NCI-H2227 (cell line): ENCODE measurements at regions not wholly inside any gene's neighbourhood (a gene's known extent, or its start where the extent isn't known, plus 50 kb on each side); places are given as distances from the start of the nearest gene placed in this dataset.

ENCODE experiments used
- DNase-seq: peaks from one replicate; lab custom pipeline; 2025; ENCODE audit not compliant: unreplicated experiment; lab: John Stamatoyannopoulos, UW

GRCh38 chr1:14128096-14128495 lies 428.1 kb downstream of the PRDM2 start:
- DNase-seq = no peak

DNA sequence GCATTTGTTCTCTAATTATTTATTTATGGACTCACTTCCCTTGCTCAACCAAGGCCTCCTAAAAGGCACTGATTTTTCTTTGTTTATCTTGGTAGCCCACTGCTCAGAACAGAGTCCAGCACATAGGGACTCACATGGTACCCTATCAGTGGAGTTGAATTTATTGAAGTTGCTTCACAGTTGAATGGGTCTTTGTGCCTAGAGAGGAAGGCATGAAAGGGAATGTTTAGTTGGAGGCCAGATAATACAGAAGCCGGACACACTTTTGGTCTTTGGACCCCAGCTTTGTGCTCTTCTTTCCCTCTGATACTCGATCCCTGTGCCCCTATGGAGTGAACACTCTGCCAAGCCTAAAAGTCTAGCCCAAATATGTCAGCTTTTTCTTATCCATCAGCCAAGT lies 429.0 kb downstream of the PRDM2 start:
- no peak for DNase-seq

DNA sequence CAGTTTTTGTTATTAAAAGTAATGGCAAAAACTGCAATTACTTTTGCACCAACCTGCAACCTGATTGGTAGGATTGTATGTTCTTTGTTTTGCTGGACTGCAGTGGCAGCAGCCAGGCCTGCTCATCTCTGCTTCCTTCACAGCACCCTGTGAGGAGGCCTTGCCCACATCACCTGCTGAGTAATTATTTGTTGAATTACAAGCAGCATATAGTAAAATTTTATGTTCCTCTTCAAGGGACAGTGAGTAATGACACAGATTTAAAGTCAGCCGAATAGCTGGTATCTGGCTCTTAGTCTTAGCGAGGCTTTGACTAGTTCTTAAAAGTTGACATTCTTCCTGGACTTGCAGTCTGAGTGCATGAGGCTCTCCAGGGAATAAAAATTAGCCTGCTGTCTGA lies 435.1 kb downstream of the PRDM2 start:
- no peak for DNase-seq

DNA sequence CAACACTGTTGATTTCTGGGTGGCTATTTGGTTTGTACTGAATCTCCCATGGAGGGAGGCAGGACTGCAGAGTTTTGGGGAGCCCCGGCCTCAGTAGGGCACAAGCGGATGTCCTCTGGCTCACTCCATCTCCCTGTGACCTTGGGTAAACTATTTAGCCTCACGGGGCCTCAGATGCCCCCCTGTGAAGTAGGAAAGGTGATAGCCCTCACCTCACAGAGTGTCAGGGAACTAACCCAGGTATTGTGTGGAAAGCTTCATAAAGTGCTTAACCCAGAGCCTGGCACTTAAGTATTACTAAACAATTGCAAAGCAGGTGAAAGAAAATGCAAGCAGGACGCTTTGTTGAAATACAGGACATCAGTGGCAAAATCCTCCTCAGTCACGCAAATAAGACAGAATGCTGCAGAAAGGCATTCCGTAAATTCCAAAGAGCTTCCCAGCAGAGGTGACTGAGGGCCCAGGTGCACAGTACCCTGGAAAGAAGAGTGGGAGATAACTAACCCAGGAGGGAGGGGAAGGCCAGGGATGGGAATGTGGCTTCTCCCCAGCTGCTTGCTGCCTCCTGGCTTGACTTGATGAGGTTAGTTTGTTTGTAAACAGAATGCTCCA lies 436.3 kb downstream of the PRDM2 start:
- DNase-seq = no peak

GRCh38 chr1:14136881-14137280 lies 436.9 kb downstream of the PRDM2 start:
- no peak for DNase-seq

DNA sequence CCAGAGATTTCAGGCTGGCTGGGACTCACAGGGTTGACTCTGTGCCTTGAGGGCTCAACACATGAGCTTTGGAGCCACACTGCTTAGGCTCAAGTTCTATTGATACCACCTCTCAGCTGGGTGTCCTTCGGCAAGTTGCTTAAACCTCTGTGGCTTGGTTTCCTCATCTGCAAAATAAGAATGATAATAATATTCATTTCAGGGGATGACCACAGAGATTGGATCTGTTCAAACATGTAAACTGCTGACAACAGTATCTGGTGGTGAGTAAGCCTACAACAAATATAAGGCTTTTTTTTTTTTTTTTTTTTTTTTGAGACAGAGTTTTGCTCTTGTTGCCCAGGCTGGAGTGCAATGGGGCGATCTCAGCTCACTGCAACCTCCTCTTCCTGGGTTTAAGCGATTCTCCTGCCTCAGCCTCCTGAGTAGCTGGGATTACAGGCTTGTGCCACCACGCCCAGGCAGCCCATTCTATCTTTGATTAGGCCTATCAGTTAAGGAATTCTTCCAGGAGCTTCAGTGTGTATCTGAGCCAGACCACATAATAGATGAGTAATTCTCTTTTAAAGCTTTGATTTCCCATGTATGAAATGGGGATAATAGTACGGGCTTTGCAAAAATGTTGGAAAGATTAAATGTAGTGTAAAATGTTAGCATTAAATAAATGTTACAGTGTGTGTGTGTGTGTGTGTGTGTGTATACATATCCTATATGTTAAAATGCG lies 437.6 kb downstream of the PRDM2 start:
- no peak for DNase-seq

GRCh38 chr1:14138135-14138506 lies 438.1 kb downstream of the PRDM2 start:
- DNase-seq = no peak

GRCh38 chr1:14138687-14139086 lies 438.7 kb downstream of the PRDM2 start:
- DNase-seq = no peak

DNA sequence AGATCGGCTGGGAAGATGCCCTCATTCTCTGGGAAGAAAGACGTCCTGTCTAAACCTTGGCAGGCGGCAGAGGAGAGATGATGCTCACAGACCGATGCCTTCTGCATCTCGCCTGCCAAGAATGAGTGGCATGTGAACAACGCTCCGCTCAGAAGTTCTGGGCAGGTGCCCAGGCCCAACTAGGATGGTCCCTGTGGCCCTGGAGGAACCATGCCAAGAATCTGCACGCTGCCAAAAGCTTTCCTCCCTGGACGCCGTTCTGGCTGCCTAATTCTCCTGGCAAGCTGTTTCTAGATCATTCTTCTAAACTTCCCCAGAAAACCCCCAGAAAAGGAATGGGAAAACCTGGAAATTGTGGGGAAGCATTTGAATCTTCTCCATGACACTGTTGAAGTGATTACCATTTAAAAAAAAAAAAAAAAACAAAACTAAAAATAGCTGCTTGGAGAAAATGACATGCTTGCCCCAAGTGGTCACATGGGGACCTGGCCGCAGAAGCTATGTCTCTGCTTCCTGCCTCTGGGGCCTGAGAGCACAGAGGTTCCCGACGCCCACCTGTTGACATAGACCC lies 440.9 kb downstream of the PRDM2 start:
- DNase-seq = no peak

DNA sequence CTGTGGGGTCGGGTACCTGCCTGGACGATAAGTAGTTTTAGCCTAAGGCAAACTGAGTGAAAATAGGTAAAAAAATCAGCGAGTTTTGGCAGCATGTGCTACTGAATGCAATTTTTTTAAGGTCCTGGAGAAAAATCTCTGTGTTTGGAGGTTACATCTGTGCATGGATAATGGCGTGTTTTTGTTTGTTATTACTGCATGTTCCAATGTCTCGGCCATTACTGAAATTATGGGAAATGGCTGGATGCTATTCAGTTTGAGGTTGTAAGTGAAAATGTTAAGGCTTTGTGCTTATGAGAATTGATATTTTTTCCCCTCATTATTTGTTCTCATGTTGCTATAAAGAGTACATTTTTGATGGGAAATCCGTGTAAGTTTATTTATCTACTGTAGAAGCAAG lies 441.7 kb downstream of the PRDM2 start:
- DNase-seq = no peak

GRCh38 chr1:14142397-14143100 lies 442.6 kb downstream of the PRDM2 start:
- peak; percentile 78 for DNase-seq

DNA sequence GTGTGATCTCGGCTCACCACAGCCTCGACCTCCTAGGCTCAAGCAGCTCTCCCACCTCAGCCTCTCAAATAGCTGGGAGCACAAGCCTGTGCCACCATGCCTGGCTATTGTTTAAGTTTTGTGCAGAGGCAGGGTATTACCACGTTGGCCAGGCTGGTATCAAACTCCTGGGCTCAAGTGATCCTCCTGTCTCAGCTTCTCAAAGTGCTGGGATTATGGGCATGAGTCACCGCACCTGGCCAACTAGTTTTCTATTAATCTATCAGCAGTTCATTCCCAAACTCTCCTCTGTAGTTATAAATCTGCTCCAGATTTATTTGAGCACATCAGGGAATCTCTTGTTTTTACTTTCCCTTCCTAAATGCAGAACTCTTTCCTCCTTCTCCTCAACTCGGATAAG lies 443.8 kb downstream of the PRDM2 start:
- DNase-seq = no peak

- DNase-seq = no peak
Measured at GRCh38 chr1:14148526-14148925, 448.5 kb downstream of the PRDM2 start.

- no peak for DNase-seq
Measured at GRCh38 chr1:14149431-14149830, 449.1 kb upstream of the KAZN start.

DNA sequence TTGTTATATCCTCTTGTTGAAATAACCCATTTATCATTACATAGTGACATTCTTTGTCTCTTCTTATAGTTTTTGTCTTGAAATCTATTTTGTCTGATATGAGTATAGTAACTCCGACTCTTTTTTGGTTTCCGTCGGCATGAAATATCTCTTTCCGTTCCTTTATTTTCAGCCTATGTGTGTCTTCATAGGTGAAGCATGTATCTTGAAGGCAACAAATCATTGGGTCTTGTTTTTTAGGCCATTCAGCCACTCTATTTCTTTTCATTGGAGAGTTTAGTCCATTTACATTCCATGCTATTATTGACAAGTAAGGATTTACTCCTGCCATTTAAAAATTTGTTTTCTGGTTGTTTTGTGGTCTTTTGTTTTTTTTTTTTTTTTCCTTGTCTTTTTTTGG lies 441.9 kb upstream of the KAZN start:
- DNase-seq = no peak

DNA sequence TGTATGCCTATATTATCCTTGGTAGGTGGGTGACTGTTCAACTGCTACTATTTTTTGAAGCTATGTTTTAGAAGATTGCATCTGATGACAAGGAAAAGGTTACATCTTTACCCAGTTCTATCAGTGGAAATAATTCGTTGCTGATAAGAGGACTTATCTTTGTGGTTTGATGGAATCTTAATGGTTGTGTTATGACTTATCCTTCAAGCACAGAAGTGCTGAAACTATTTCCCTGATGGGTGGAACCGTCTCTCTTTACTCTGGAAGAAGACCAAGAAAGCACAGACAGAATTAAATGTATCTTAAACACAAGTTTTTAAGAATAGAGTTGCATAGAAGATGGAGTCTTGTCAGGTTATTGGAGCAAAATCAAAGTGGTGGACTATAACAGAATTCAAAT lies 437.7 kb upstream of the KAZN start:
- DNase-seq = no peak

- no peak for DNase-seq
Measured at GRCh38 chr1:14163246-14163645, 435.2 kb upstream of the KAZN start.

- no peak for DNase-seq
Measured at GRCh38 chr1:14165371-14165801, 433.1 kb upstream of the KAZN start.

- no peak for DNase-seq
Measured at GRCh38 chr1:14167884-14168283, 430.6 kb upstream of the KAZN start.

GRCh38 chr1:14168326-14169063 lies 430.0 kb upstream of the KAZN start:
- no peak for DNase-seq

GRCh38 chr1:14173598-14173997 lies 424.9 kb upstream of the KAZN start:
- DNase-seq = no peak
